ENCODE measurements at regions not wholly inside any gene's neighbourhood (a gene's known extent, or its start where the extent isn't known, plus 50 kb on each side); places are given as distances from the start of the nearest gene placed in this dataset.

GRCh38 chr4:42747971-42748370 lies 91.1 kb upstream of the ATP8A1 start:
- DNase-seq (ENCODE audit: low read depth, low spot score) = no peak

GRCh38 chr4:42736527-42737195 lies 79.8 kb upstream of the ATP8A1 start:
- DNase-seq (ENCODE audit: low read depth, low spot score) = no peak

GRCh38 chr4:42733380-42733779 lies 76.5 kb upstream of the ATP8A1 start:
- DNase-seq (ENCODE audit: low read depth, low spot score) = no peak

GRCh38 chr4:42732776-42733175 lies 75.9 kb upstream of the ATP8A1 start:
- DNase-seq (ENCODE audit: low read depth, low spot score) = no peak

GRCh38 chr4:42729505-42730237 lies 72.8 kb upstream of the ATP8A1 start:
- no peak for DNase-seq (ENCODE audit: low read depth, low spot score)

GRCh38 chr4:42724451-42724850 lies 67.5 kb upstream of the ATP8A1 start:
- no peak for DNase-seq (ENCODE audit: low read depth, low spot score)

- no peak for DNase-seq (ENCODE audit: low read depth, low spot score)
These were observed 63.6 kb upstream of the ATP8A1 start for GRCh38 chr4:42720533-42720932.

GRCh38 chr4:42719257-42719656 lies 62.4 kb upstream of the ATP8A1 start:
- no peak for DNase-seq (ENCODE audit: low read depth, low spot score)

- DNase-seq (ENCODE audit: low read depth, low spot score) = no peak
These were observed 61.4 kb upstream of the ATP8A1 start for GRCh38 chr4:42718336-42718735.

GRCh38 chr4:42716996-42717395 lies 60.1 kb upstream of the ATP8A1 start:
- DNase-seq (ENCODE audit: low read depth, low spot score) = no peak

- no peak for DNase-seq (ENCODE audit: low read depth, low spot score)
These were observed 59.0 kb upstream of the ATP8A1 start for GRCh38 chr4:42715807-42716482.

- no peak for DNase-seq (ENCODE audit: low read depth, low spot score)
These were observed 56.5 kb upstream of the ATP8A1 start for GRCh38 chr4:42713391-42713790.

- no peak for DNase-seq (ENCODE audit: low read depth, low spot score)
These were observed 55.9 kb upstream of the ATP8A1 start for GRCh38 chr4:42712854-42713253.

GRCh38 chr4:42711496-42711895 lies 54.6 kb upstream of the ATP8A1 start:
- DNase-seq (ENCODE audit: low read depth, low spot score) = no peak

GRCh38 chr4:42710761-42711160 lies 53.9 kb upstream of the ATP8A1 start:
- DNase-seq (ENCODE audit: low read depth, low spot score) = no peak

- no peak for DNase-seq (ENCODE audit: low read depth, low spot score)
These were observed 53.4 kb upstream of the ATP8A1 start for GRCh38 chr4:42710329-42710728.

GRCh38 chr4:42709392-42710065 lies 52.6 kb upstream of the ATP8A1 start:
- DNase-seq (ENCODE audit: low read depth, low spot score) = no peak

- DNase-seq (ENCODE audit: low read depth, low spot score) = no peak
These were observed 51.7 kb upstream of the ATP8A1 start for GRCh38 chr4:42708625-42709024.

Data from iPS DF 19.7 (cell line).